ENCODE measurements at regions not wholly inside any gene's neighbourhood (a gene's known extent, or its start where the extent isn't known, plus 50 kb on each side); places are given as distances from the start of the nearest gene placed in this dataset.

DNA sequence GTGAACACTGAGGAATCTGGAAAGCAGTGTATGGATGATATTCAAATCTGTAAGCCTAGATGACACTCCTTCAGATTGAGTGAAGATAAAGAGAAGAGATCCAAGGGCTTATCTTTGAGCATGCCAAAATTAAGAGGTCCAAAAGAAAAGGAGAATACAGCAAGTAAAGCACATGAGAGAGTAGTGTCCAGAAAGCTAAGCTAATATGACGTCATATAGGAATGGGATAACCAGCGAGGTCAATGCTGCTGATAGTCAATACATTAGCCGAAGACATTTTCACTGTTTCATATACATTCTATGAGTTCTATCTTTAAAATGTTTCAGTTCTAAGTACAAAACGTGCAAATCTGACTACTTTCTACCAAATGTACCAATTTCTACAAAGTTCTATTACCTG, 975.8 kb downstream of the TLE4 start:
- no peak for TF ChIP-seq POLR2A (IDR thresholded peaks at IDR 0.05)
- no peak for TF ChIP-seq CTCF (IDR thresholded peaks at IDR 0.05)
- intact Hi-C loops (cut with DNase I) = no loop called here
- no peaks in the 10 kb centered on the region for H3K9me3 ChIP-seq (replicated peaks in 1 of 3)
- no peak overlapping the region for H3K4me3 ChIP-seq
- no peaks in the 10 kb centered on the region for H3K27me3 ChIP-seq
- no peaks in the 10 kb centered on the region for H3K36me3 ChIP-seq (replicated peaks in 1 of 2)
- DNase-seq = no peak
- 59 to 80% (median 69%) methylated on average over 4 of the region's 4 CpGs for whole genome bisulfite sequencing, 4 donors
- no peaks in the 10 kb centered on the region for H3K4me1 ChIP-seq (replicated peaks in 1 of 2)
- H3K27ac ChIP-seq = no peak overlapping the region

GRCh38 chr9:80540387-80540786, 968.6 kb downstream of the TLE4 start:
- Histone ChIP-seq H3K36me3 (replicated peaks in 1 of 2) (no peaks in the 10 kb centered on the region), H3K4me3 (no peak overlapping the region), H3K4me1 (replicated peaks in 1 of 2) (no peaks in the 10 kb centered on the region), H3K27me3 (no peaks in the 10 kb centered on the region), H3K27ac (no peak overlapping the region), H3K9me3 (replicated peaks in 1 of 3) (no peaks in the 10 kb centered on the region)
- TF ChIP-seq CTCF (IDR thresholded peaks at IDR 0.05) (no peak), POLR2A (IDR thresholded peaks at IDR 0.05) (no peak)
- DNase-seq = no peak
- 76 to 86% (median 83%) methylated on average over 4 of the region's 4 CpGs for WGBS, 4 donors
- intact Hi-C loops (cut with DNase I) = no loop called here

GRCh38 chr9:80538976-80539375, 967.2 kb downstream of the TLE4 start:
- 44 to 56% (median 50%) methylated on average over 1 of the region's 1 CpG for WGBS, 4 donors
- intact Hi-C loops (cut with DNase I) = no loop called here
- no peak overlapping the region for H3K27ac ChIP-seq
- no peak overlapping the region for H3K4me3 ChIP-seq
- no peak for DNase-seq
- TF ChIP-seq CTCF (IDR thresholded peaks at IDR 0.05) (no peak), POLR2A (IDR thresholded peaks at IDR 0.05) (no peak)
- no peaks in the 10 kb centered on the region for H3K9me3 ChIP-seq (replicated peaks in 1 of 3)
- no peaks in the 10 kb centered on the region for H3K27me3 ChIP-seq
- H3K4me1 ChIP-seq (replicated peaks in 1 of 2) = no peaks in the 10 kb centered on the region
- H3K36me3 ChIP-seq (replicated peaks in 1 of 2) = no peaks in the 10 kb centered on the region

DNA sequence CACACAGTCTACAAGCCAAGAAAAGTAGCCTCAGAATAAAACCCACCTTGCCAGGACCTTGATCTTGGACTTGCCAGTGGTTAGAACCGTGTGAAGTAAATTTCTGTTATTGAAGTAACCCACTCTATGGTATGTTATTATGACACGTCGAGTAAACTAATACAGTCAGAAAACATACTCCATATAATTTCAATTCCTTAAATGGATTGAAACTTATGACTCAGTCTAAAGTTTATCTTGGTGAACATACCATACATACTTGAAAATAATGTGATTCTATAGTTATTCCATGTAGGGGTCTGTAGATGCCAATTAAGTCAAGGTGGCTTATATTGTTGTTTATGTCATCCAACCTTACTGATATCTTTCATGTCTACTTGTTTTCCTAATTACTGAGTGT, 950.7 kb downstream of the TLE4 start:
- no peaks in the 10 kb centered on the region for H3K36me3 ChIP-seq (replicated peaks in 1 of 2)
- no peak for DNase-seq
- no peak overlapping the region for H3K27ac ChIP-seq
- intact Hi-C loops (cut with DNase I) = no loop called here
- WGBS, 4 donors = 83 to 93% (median 86%) methylated on average over 3 of the region's 3 CpGs
- TF ChIP-seq CTCF (IDR thresholded peaks at IDR 0.05) (no peak), POLR2A (IDR thresholded peaks at IDR 0.05) (no peak)
- H3K4me3 ChIP-seq = no peak overlapping the region
- H3K4me1 ChIP-seq (replicated peaks in 1 of 2) = no peaks in the 10 kb centered on the region
- no peaks in the 10 kb centered on the region for H3K9me3 ChIP-seq (replicated peaks in 1 of 3)
- H3K27me3 ChIP-seq = no peaks in the 10 kb centered on the region

Data from adrenal gland (tissue), 9 donors.